GM10248 (cell line): ENCODE measurements at regions not wholly inside any gene's neighbourhood (a gene's known extent, or its start where the extent isn't known, plus 50 kb on each side); places are given as distances from the start of the nearest gene placed in this dataset.

Experiments
- CTCF ChIA-PET: fragments of 300-600 bp; sonication (Branson Sonifier 250); formaldehyde crosslinking; extraction: SDS; loops from one replicate; lab custom pipeline; 2021; ENCODE audit warnings: antibody characterized with exemption; lab: Yijun Ruan, JAX
- POLR2A ChIA-PET: fragments of 350-650 bp; sonication (Branson Sonifier 250); formaldehyde crosslinking; extraction: SDS; loops from one replicate; lab custom pipeline; 2020; ENCODE audit warnings: antibody characterized with exemption; lab: Yijun Ruan, JAX
- DNase-seq: peaks from one replicate; pipeline ENCODE4 v3.0.0; 2012; ENCODE audit errors: extremely low spot score
- TF ChIP-seq, protein P1 (sequence below): IDR thresholded peaks from 2 replicates; pipeline ENCODE4 v1.5.1; 2012; ENCODE audit warnings: mild to moderate bottlenecking, low read depth; ENCODE audit errors: extremely low read depth, missing control alignments, control extremely low read depth

DNA sequence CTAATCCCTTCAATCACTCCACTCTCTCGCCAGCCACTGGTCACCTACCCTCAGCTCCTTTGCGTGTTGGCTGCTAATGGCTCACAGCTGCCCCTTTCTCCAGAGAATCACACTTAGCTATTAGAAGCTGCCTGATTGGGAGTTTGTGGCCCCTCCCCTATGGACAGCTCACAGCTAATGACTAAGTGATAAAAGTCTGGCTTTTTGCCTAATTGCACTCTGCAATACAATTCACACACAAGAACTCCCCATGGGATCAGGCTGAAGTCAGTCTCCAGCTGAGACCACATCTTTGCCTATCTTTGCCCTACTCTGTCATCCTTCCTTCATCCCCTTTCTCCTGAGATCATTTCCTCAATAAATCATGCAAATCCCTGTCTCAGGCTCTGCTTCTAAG is 701.9 kb upstream of the RAB6C start:
- ChIA-PET POLR2A (interaction anchor here (0.5 kb wide), 1 partner anchor 101 kb away, joined by 5 read pairs; no protein-coding TSS in a partner anchor), CTCF (interaction anchor here (0.7 to 1.5 kb wide), 2 partner anchors 14 to 20 kb away, joined by 3 to 4 read pairs; no protein-coding TSS in a partner anchor)
- TF ChIP-seq, protein P1, sequence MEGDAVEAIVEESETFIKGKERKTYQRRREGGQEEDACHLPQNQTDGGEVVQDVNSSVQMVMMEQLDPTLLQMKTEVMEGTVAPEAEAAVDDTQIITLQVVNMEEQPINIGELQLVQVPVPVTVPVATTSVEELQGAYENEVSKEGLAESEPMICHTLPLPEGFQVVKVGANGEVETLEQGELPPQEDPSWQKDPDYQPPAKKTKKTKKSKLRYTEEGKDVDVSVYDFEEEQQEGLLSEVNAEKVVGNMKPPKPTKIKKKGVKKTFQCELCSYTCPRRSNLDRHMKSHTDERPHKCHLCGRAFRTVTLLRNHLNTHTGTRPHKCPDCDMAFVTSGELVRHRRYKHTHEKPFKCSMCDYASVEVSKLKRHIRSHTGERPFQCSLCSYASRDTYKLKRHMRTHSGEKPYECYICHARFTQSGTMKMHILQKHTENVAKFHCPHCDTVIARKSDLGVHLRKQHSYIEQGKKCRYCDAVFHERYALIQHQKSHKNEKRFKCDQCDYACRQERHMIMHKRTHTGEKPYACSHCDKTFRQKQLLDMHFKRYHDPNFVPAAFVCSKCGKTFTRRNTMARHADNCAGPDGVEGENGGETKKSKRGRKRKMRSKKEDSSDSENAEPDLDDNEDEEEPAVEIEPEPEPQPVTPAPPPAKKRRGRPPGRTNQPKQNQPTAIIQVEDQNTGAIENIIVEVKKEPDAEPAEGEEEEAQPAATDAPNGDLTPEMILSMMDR, result no peak
- no peak for DNase-seq

DNA sequence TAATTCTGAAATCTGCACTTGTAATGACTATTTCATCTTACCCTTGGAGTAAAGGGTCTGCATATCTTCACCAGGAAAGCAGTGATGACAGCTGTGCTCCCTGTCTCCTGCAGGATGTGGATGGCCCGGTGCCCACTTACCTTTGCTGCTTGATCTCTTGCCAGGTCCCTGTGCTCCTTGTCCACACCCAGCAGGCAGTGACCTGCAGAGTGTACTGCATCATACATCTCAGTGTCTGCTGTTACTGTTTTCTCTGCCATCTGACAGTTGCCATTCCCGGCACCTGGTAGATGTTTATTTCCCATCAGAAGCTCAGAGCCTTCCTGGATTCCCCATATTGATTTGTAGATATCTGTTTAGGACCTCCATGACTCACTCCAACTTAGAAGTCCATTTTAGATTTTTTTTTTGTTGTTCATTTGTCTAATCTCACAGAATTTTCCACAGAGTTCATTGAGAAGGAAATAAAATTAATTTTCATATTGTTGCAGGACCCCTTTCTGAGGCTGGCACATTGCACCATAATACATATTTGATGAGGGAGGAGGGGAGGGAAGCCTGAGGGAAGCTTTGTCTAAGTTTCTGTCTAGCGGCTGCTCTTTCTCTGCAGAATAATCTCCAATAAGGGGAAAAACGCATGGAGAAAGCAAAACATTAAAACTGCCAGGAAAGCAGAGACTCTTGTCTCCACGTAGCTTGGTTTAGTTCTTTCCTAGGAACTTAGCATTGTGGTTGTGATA is 697.5 kb upstream of the RAB6C start:
- POLR2A ChIA-PET, result no interaction called here
- CTCF ChIA-PET, result no interaction called here

DNA sequence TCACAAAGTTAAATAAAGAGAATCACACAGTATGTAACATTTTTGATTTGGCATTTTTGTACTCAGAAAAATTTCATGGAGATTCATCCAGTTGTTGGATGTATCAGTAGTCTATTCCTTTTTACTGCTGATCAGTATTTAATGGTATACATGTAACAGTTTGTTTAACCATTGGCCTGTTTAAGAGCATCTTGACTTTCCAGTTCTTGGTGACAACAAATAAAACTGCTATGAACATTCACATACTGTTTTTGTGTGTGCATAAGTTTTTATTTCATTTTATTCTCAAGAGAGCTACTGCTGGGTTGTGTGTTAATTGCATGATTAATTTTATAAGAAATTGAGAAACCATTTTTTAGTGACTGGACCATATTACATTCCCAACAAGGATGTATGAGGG is 694.5 kb upstream of the RAB6C start:
- ChIA-PET POLR2A (no interaction called here), CTCF (no interaction called here)
- TF ChIP-seq, protein P1, result no peak
- DNase-seq, result no peak

More for the DNA sequence above, 697.5 kb upstream of the RAB6C start:
- TF ChIP-seq, protein P1, result no peak
- DNase-seq, result no peak

DNA sequence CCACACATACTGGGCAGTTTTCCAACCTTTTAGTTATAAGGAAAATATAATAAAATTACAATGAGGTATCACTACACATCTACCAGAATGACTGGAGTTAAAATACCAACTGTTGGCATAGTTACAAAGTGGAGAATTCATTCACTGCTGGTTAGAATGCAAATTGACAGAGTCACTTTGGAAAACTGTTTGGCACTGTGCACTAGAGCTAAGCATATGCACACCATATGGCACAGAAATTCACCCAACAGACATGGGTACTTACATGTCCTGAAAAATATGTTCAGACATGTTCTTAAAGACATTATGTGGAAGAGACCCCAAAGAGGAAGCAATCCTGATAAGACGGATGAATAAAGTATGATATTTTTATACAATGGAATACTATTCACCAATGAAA is 686.1 kb upstream of the RAB6C start:
- POLR2A ChIA-PET, result no interaction called here
- TF ChIP-seq, protein P1, result no peak
- no peak for DNase-seq
- CTCF ChIA-PET, result no interaction called here

DNA sequence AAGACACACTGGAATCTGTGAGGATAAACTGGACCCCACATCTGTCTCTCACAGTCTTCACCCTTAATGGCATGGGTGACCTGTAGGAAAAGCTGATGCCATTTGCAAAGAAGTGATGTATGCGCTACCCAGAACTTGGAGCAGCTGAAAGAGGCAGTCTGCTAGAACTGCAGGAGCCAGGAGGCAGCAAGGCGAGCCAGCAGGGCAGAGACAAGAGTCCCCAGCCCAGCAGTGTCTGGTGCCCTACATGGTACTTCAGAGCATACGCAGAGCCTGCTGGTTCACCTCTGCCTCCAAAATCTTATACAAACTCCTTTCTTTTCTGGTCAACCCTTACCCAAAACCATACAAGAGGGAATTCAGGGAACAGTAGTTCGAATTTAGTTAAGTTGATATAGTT is 683.1 kb upstream of the RAB6C start:
- POLR2A ChIA-PET, result no interaction called here
- CTCF ChIA-PET, result no interaction called here
- TF ChIP-seq, protein P1, result no peak
- DNase-seq, result no peak

DNA sequence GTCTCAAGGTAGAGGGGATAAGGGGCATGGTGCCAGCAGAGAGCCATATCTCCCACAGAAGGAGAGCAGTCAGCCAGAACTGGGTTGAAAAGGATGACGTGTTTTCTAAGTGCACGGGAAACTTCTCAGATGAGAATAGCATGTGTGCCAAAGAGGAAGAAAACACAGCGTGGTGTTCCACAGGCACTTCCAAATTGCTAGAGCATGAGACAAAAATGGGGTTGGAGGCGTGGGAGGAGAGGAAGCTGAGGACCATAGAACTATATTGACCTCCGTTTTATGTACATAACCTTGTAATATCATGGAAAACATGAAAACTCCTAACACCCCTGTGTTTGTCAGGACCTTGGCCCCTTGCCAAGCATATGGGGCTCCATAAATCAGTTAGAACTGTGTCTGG is 682.7 kb upstream of the RAB6C start:
- POLR2A ChIA-PET, result no interaction called here
- DNase-seq, result no peak
- TF ChIP-seq, protein P1, result no peak

More for the DNA sequence above, 682.7 kb upstream of the RAB6C start:
- CTCF ChIA-PET, result interaction anchor here (1.2 kb wide), 1 partner anchor 19 kb away, joined by 4 read pairs; no protein-coding TSS in a partner anchor
